ENCODE measurements at regions not wholly inside any gene's neighbourhood (a gene's known extent, or its start where the extent isn't known, plus 50 kb on each side); places are given as distances from the start of the nearest gene placed in this dataset.

DNA sequence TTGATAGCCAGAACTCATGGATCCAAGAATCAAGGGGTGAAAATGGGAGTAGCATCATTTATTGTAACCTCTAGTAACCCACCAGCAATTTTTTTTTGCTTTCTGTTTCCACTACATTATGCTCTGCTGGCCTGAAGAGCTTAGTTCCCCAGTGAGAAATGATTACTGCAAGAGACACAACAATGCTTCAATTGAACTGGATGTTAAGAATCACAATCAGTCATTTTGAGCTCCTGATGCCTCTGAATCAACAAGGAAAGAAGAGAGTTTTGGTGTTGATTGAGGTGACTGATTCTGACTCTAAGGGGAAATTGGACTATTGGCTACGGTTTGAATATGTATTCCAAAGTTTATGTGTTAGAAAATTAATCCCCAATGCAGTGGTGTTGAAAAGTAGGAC is 1084.4 kb downstream of the SLITRK1 start:
- TF ChIP-seq FOXA2 (IDR thresholded peaks at IDR 0.05) (no peak), RAD21 (IDR thresholded peaks at IDR 0.05) (no peak), HNF4G (IDR thresholded peaks at IDR 0.05) (no peak), EGR1 (IDR thresholded peaks at IDR 0.05; ENCODE audit: low read depth in 2 of 2) (no peak)
- TF ChIP-seq, protein P1, sequence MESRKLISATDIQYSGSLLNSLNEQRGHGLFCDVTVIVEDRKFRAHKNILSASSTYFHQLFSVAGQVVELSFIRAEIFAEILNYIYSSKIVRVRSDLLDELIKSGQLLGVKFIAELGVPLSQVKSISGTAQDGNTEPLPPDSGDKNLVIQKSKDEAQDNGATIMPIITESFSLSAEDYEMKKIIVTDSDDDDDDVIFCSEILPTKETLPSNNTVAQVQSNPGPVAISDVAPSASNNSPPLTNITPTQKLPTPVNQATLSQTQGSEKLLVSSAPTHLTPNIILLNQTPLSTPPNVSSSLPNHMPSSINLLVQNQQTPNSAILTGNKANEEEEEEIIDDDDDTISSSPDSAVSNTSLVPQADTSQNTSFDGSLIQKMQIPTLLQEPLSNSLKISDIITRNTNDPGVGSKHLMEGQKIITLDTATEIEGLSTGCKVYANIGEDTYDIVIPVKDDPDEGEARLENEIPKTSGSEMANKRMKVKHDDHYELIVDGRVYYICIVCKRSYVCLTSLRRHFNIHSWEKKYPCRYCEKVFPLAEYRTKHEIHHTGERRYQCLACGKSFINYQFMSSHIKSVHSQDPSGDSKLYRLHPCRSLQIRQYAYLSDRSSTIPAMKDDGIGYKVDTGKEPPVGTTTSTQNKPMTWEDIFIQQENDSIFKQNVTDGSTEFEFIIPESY (IDR thresholded peaks at IDR 0.05), result no peak
- WGBS, result 42% methylated on average over 1 of the region's 1 CpG
- DNase-seq (ENCODE audit: low spot score), result no peak
- no peak overlapping the region for H3K9ac ChIP-seq (ENCODE audit: low read depth in 1 of 2, low read length in 2 of 2)
- H3K4me1 ChIP-seq (ENCODE audit: control insufficient read depth in 4 of 4, insufficient read depth in 4 of 4, low read length in 3 of 4), result no peaks in the 10 kb centered on the region
- no peak overlapping the region for H3K4me3 ChIP-seq (ENCODE audit: low read depth in 1 of 3, low read length in 3 of 3)
- no peaks in the 10 kb centered on the region for H3K9me3 ChIP-seq (ENCODE audit: control insufficient read depth in 4 of 4, low read length in 3 of 4)
- H3K36me3 ChIP-seq (ENCODE audit: control insufficient read depth in 4 of 4, insufficient read depth in 3 of 4, low read depth in 1 of 4, low read length in 3 of 4), result no peaks in the 10 kb centered on the region
- no peak overlapping the region for H3K27ac ChIP-seq (ENCODE audit: low read depth in 1 of 2, low read length in 2 of 2)
- H3K27me3 ChIP-seq (ENCODE audit: control insufficient read depth in 4 of 4, insufficient read depth in 4 of 4, low read length in 3 of 4), result no peaks in the 10 kb centered on the region

DNA sequence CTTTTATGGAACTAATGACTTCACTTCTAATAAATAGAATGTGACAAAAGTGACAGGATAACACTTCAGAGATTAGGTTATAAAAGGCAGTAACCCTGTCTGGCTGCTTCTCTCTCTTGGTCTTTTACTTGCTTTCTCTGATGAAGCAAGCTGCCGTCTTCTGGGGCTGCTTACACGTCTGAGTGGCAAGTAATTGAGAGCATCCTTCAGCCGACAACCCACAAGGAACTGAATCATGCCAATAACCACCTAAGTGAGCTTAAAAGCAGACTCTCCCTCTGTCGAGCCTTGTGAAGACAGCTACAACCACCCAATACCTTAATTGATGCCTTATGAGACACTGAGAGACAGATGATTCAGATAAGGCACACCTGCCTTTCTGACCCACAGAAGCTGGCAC is 1091.2 kb downstream of the SLITRK1 start:
- no peaks in the 10 kb centered on the region for H3K9me3 ChIP-seq (ENCODE audit: control insufficient read depth in 4 of 4, low read length in 3 of 4)
- no peaks in the 10 kb centered on the region for H3K36me3 ChIP-seq (ENCODE audit: control insufficient read depth in 4 of 4, insufficient read depth in 3 of 4, low read depth in 1 of 4, low read length in 3 of 4)
- no peak for TF ChIP-seq SP1 (IDR thresholded peaks at IDR 0.05)
- TF ChIP-seq, protein P2, sequence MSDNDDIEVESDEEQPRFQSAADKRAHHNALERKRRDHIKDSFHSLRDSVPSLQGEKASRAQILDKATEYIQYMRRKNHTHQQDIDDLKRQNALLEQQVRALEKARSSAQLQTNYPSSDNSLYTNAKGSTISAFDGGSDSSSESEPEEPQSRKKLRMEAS (IDR thresholded peaks at IDR 0.05), result no peak
- TF ChIP-seq RXRA (IDR thresholded peaks at IDR 0.05), result no peak
- TF ChIP-seq, protein P3, sequence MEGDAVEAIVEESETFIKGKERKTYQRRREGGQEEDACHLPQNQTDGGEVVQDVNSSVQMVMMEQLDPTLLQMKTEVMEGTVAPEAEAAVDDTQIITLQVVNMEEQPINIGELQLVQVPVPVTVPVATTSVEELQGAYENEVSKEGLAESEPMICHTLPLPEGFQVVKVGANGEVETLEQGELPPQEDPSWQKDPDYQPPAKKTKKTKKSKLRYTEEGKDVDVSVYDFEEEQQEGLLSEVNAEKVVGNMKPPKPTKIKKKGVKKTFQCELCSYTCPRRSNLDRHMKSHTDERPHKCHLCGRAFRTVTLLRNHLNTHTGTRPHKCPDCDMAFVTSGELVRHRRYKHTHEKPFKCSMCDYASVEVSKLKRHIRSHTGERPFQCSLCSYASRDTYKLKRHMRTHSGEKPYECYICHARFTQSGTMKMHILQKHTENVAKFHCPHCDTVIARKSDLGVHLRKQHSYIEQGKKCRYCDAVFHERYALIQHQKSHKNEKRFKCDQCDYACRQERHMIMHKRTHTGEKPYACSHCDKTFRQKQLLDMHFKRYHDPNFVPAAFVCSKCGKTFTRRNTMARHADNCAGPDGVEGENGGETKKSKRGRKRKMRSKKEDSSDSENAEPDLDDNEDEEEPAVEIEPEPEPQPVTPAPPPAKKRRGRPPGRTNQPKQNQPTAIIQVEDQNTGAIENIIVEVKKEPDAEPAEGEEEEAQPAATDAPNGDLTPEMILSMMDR (IDR thresholded peaks at IDR 0.05; ENCODE audit: low read depth, low read length, missing input control), result no peak
- TF ChIP-seq GABPA (IDR thresholded peaks at IDR 0.05 in 1 of 2, conservative IDR thresholded peaks at IDR 0.05 in 1 of 2), result no peak
- TF ChIP-seq FOXA2 (IDR thresholded peaks at IDR 0.05), result no peak
- no peak for TF ChIP-seq RAD21 (IDR thresholded peaks at IDR 0.05)
- no peak for TF ChIP-seq JUND (IDR thresholded peaks at IDR 0.05)
- TF ChIP-seq, protein P4, sequence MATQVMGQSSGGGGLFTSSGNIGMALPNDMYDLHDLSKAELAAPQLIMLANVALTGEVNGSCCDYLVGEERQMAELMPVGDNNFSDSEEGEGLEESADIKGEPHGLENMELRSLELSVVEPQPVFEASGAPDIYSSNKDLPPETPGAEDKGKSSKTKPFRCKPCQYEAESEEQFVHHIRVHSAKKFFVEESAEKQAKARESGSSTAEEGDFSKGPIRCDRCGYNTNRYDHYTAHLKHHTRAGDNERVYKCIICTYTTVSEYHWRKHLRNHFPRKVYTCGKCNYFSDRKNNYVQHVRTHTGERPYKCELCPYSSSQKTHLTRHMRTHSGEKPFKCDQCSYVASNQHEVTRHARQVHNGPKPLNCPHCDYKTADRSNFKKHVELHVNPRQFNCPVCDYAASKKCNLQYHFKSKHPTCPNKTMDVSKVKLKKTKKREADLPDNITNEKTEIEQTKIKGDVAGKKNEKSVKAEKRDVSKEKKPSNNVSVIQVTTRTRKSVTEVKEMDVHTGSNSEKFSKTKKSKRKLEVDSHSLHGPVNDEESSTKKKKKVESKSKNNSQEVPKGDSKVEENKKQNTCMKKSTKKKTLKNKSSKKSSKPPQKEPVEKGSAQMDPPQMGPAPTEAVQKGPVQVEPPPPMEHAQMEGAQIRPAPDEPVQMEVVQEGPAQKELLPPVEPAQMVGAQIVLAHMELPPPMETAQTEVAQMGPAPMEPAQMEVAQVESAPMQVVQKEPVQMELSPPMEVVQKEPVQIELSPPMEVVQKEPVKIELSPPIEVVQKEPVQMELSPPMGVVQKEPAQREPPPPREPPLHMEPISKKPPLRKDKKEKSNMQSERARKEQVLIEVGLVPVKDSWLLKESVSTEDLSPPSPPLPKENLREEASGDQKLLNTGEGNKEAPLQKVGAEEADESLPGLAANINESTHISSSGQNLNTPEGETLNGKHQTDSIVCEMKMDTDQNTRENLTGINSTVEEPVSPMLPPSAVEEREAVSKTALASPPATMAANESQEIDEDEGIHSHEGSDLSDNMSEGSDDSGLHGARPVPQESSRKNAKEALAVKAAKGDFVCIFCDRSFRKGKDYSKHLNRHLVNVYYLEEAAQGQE (IDR thresholded peaks at IDR 0.05), result no peak
- no peak overlapping the region for H3K9ac ChIP-seq (ENCODE audit: low read depth in 1 of 2, low read length in 2 of 2)
- H3K27me3 ChIP-seq (ENCODE audit: control insufficient read depth in 4 of 4, insufficient read depth in 4 of 4, low read length in 3 of 4), result no peaks in the 10 kb centered on the region
- H3K27ac ChIP-seq (ENCODE audit: low read depth in 1 of 2, low read length in 2 of 2), result no peak overlapping the region
- no peaks in the 10 kb centered on the region for H3K4me1 ChIP-seq (ENCODE audit: control insufficient read depth in 4 of 4, insufficient read depth in 4 of 4, low read length in 3 of 4)
- H3K4me3 ChIP-seq (ENCODE audit: low read depth in 1 of 3, low read length in 3 of 3), result no peak overlapping the region
- WGBS, result 54% methylated on average over 4 of the region's 4 CpGs
- DNase-seq (ENCODE audit: low spot score), result no peak
